ENCODE measurements at regions not wholly inside any gene's neighbourhood (a gene's known extent, or its start where the extent isn't known, plus 50 kb on each side); places are given as distances from the start of the nearest gene placed in this dataset.

GRCh38 chr16:59216291-59216690 lies 482.2 kb upstream of the GOT2 start:
- H3K9ac ChIP-seq (ENCODE audit: control insufficient read depth, insufficient read depth, low read length) = no peak overlapping the region
- no TSS peak for BruUV-seq (replicated peaks)
- no peak for FAIRE-seq
- H3K4me2 ChIP-seq (ENCODE audit: control insufficient read depth, insufficient read depth) = no peak overlapping the region
- CTCF ChIA-PET = no interaction called here
- ATAC-seq = no peak
- DNase-seq (ENCODE audit: low read depth, low spot score) = no peak
- no peak overlapping the region for H3K27ac ChIP-seq (ENCODE audit: control insufficient read depth, insufficient read depth)
- TF ChIP-seq RCOR1 (conservative IDR thresholded peaks at IDR 0.05; ENCODE audit: low read depth, low read length) (no peak), STAT1 (conservative IDR thresholded peaks at IDR 0.05) (no peak), ZBTB4 (CRISPR knock-in tag; IDR thresholded peaks at IDR 0.05) (no peak), SP1 (IDR thresholded peaks at IDR 0.05; ENCODE audit: low read depth, low read length) (no peak), PAX5 (IDR thresholded peaks at IDR 0.05; ENCODE audit: borderline replicate concordance, low read depth, low read length) (no peak)
- H3K4me3 ChIP-seq = no peak overlapping the region
- H2AFZ ChIP-seq (ENCODE audit: control insufficient read depth, low read depth, low read length) = no peak overlapping the region
- H3K9me3 ChIP-seq (replicated peaks; ENCODE audit: control insufficient read depth, insufficient read depth, low read length) = no peaks in the 10 kb centered on the region
- H3K27me3 ChIP-seq (replicated peaks in 1 of 2; ENCODE audit: control insufficient read depth in 2 of 2, insufficient read depth in 2 of 2, low read length in 1 of 2) = no peaks in the 10 kb centered on the region
- SMC1A ChIA-PET (ENCODE audit: uncharacterized antibody, unreplicated experiment) = no interaction called here
- no peaks in the 10 kb centered on the region for H4K20me1 ChIP-seq (ENCODE audit: control insufficient read depth, insufficient read depth)
- no peaks in the 10 kb centered on the region for H3K4me1 ChIP-seq (ENCODE audit: control insufficient read depth, insufficient read depth, low read length)
- POLR2A ChIA-PET = no interaction called here
- WGBS (ENCODE audit: insufficient coverage, insufficient replicate concordance, low lambda C conversion rate, missing lambda C conversion rate) = 0% methylated on average over 3 of the region's 3 CpGs
- RAD21 ChIA-PET (ENCODE audit: unreplicated experiment) = no interaction called here
- H3K79me2 ChIP-seq (ENCODE audit: control insufficient read depth, insufficient read depth, low read length) = no peaks in the 10 kb centered on the region
- intact Hi-C loops (cut with micrococcal nuclease; ENCODE audit: unreplicated experiment) (no loop called here), in situ Hi-C loops (cut with MboI) (no loop called here)
- H3K36me3 ChIP-seq (ENCODE audit: control insufficient read depth in 2 of 2, insufficient read depth in 2 of 2, low read length in 1 of 2) = no peaks in the 10 kb centered on the region

GRCh38 chr16:59214455-59214854 lies 480.3 kb upstream of the GOT2 start:
- Histone ChIP-seq H3K27me3 (replicated peaks in 1 of 2; ENCODE audit: control insufficient read depth in 2 of 2, insufficient read depth in 2 of 2, low read length in 1 of 2) (no peaks in the 10 kb centered on the region), H3K4me1 (ENCODE audit: control insufficient read depth, insufficient read depth, low read length) (no peaks in the 10 kb centered on the region), H2AFZ (ENCODE audit: control insufficient read depth, low read depth, low read length) (no peak overlapping the region), H3K79me2 (ENCODE audit: control insufficient read depth, insufficient read depth, low read length) (no peaks in the 10 kb centered on the region), H3K4me3 (no peak overlapping the region), H3K9me3 (replicated peaks; ENCODE audit: control insufficient read depth, insufficient read depth, low read length) (no peaks in the 10 kb centered on the region), H3K36me3 (ENCODE audit: control insufficient read depth in 2 of 2, insufficient read depth in 2 of 2, low read length in 1 of 2) (no peaks in the 10 kb centered on the region), H4K20me1 (ENCODE audit: control insufficient read depth, insufficient read depth) (no peaks in the 10 kb centered on the region), H3K9ac (ENCODE audit: control insufficient read depth, insufficient read depth, low read length) (no peak overlapping the region), H3K4me2 (ENCODE audit: control insufficient read depth, insufficient read depth) (no peak overlapping the region), H3K27ac (ENCODE audit: control insufficient read depth, insufficient read depth) (no peak overlapping the region)
- intact Hi-C loops (cut with micrococcal nuclease; ENCODE audit: unreplicated experiment) (no loop called here), in situ Hi-C loops (cut with MboI) (no loop called here)
- 0% methylated on average over 2 of the region's 2 CpGs for WGBS (ENCODE audit: insufficient coverage, insufficient replicate concordance, low lambda C conversion rate, missing lambda C conversion rate)
- ATAC-seq (no peak), DNase-seq (ENCODE audit: low read depth, low spot score) (no peak), FAIRE-seq (no peak)
- ChIA-PET CTCF (no interaction called here), RAD21 (ENCODE audit: unreplicated experiment) (no interaction called here), SMC1A (ENCODE audit: uncharacterized antibody, unreplicated experiment) (no interaction called here), POLR2A (no interaction called here)
- no TSS peak for BruUV-seq (replicated peaks)
- no peak for TF ChIP-seq FOS (IDR thresholded peaks at IDR 0.05; ENCODE audit: borderline replicate concordance, extremely low read depth, insufficient read length)
- TF ChIP-seq SRF (IDR thresholded peaks at IDR 0.05; ENCODE audit: low read depth in 2 of 2, low read length in 2 of 2) = no peak
- TF ChIP-seq HDGF (IDR thresholded peaks at IDR 0.05) = no peak
- no peak for TF ChIP-seq PBX3 (IDR thresholded peaks at IDR 0.05; ENCODE audit: insufficient replicate concordance, low read depth, low read length)
- TF ChIP-seq NKRF (conservative IDR thresholded peaks at IDR 0.05) = no peak
- no peak for TF ChIP-seq BACH1 (IDR thresholded peaks at IDR 0.05; ENCODE audit: borderline replicate concordance)
- TF ChIP-seq NFYA (IDR thresholded peaks at IDR 0.05; ENCODE audit: borderline replicate concordance, low read depth, low read length) = no peak
- TF ChIP-seq KDM1A (IDR thresholded peaks at IDR 0.05; ENCODE audit: borderline replicate concordance) = no peak
